Common myeloid progenitor, CD34-positive (primary cell): ENCODE measurements at regions not wholly inside any gene's neighbourhood (a gene's known extent, or its start where the extent isn't known, plus 50 kb on each side); places are given as distances from the start of the nearest gene placed in this dataset.

Experiments used
- CTCF ChIA-PET: fragments of 350-600 bp; sonication (Branson Sonifier 250); formaldehyde crosslinking; loops from one replicate; lab custom pipeline; 2021; ENCODE audit warnings: antibody characterized with exemption; lab: Charles Lee
- POLR2A ChIA-PET: fragments of 350-600 bp; sonication (Branson Sonifier 250); formaldehyde crosslinking; loops from one replicate; lab custom pipeline; 2021; ENCODE audit warnings: antibody characterized with exemption; lab: Charles Lee
- DNase-seq, 3 donors: peaks; one replicate each; pipeline versions ENCODE4 v3.0.0 to v3.0.0-alpha.2; 2013
- H3K27ac ChIP-seq, 2 experiments: 1 replicate in 1 of 2; 2 replicates in 1 of 2; pipeline ENCODE4 v1.7.0; 2013; ENCODE audit warnings: inconsistent platforms in 2 of 2, low read length in 2 of 2, mild to moderate bottlenecking in 2 of 2, low read depth in 1 of 2, moderate library complexity in 1 of 2; ENCODE audit not compliant: severe bottlenecking in 2 of 2, insufficient read depth in 1 of 2, poor library complexity in 1 of 2
- H3K27me3 ChIP-seq, 5 experiments: replicated peaks in 2 of 5; 1 replicate in 3 of 5; 2 replicates in 2 of 5; pipeline versions ENCODE4 v1.6.1 to v1.7.0; 2013; ENCODE audit warnings: low read length in 4 of 5, mild to moderate bottlenecking in 2 of 5, moderate library complexity in 2 of 5, inconsistent platforms in 1 of 5; ENCODE audit not compliant: insufficient read depth in 5 of 5, control insufficient read depth in 4 of 5
- H3K36me3 ChIP-seq, 4 experiments: 1 replicate in 2 of 4; 2 replicates in 2 of 4; pipeline versions ENCODE4 v1.6.1 to v1.7.0; 2013; ENCODE audit warnings: low read length in 3 of 4, control low read depth in 1 of 4, mild to moderate bottlenecking in 1 of 4; ENCODE audit not compliant: control insufficient read depth in 4 of 4, insufficient read depth in 4 of 4
- H3K4me1 ChIP-seq, 4 experiments: 1 replicate in 3 of 4; 2 replicates in 1 of 4; pipeline versions ENCODE4 v1.6.1 to v1.7.1; 2013; ENCODE audit warnings: low read length in 3 of 4, mild to moderate bottlenecking in 3 of 4, control low read depth in 1 of 4, inconsistent platforms in 1 of 4, moderate library complexity in 1 of 4; ENCODE audit not compliant: control insufficient read depth in 4 of 4, insufficient read depth in 4 of 4; ENCODE audit errors: control extremely low read depth in 1 of 4
- H3K4me3 ChIP-seq, 7 experiments: 1 replicate in 4 of 7; 2 replicates in 3 of 7; pipeline versions ENCODE4 v1.5.1 to v1.7.0; 2013; ENCODE audit warnings: mild to moderate bottlenecking in 7 of 7, low read length in 6 of 7, moderate library complexity in 6 of 7, inconsistent platforms in 2 of 7, low read depth in 2 of 7, control low read depth in 1 of 7; ENCODE audit not compliant: insufficient read depth in 4 of 7, control insufficient read depth in 1 of 7; ENCODE audit errors: extremely low read depth in 1 of 7
- H3K9me3 ChIP-seq, 5 experiments: 1 replicate in 4 of 5; 2 replicates in 1 of 5; pipeline versions ENCODE4 v1.6.1 to v1.7.1; 2013; ENCODE audit warnings: low read length in 4 of 5, mild to moderate bottlenecking in 2 of 5, inconsistent platforms in 1 of 5, low read depth in 1 of 5, moderate library complexity in 1 of 5; ENCODE audit not compliant: control insufficient read depth in 4 of 5, insufficient read depth in 2 of 5; ENCODE audit errors: control extremely low read depth in 1 of 5
- WGBS: methylation state at CpG from one replicate; pipeline ENCODE4 v1.1.5; 2013; ENCODE audit not compliant: insufficient coverage; 5-methylcytosine and 5-hydroxymethylcytosine counted together

DNA sequence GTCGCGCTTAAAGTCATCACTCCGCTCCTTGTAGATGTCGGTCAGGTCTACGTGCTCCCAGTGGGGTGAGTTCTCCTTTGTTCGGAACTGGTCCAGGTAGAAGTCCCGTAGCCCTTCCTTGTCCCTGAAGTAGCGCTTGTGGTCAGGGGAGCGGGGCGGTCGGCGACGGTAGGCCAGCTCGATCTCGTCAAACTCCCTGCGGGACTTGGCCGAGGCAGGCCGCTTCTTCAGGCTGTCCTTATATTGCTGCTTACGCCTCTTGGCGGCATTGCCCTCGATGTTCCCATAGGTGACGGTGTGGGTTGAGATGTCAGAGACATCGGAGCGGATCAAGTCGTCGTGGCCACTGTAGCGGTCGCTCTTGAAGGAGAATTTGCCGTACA is 367.2 kb downstream of the EMP1 start:
- POLR2A ChIA-PET = no interaction called here
- H3K4me1 ChIP-seq = no peaks in the 10 kb centered on the region
- CTCF ChIA-PET = no interaction called here
- over 99% methylated on average over 29 of the region's 29 CpGs for whole genome bisulfite sequencing
- H3K36me3 ChIP-seq = no peaks in the 10 kb centered on the region
- DNase-seq = no peak
- peaks cover 0 to 2% (median 0%) of the 10 kb centered on the region in 5 experiments for H3K9me3 ChIP-seq
- H3K4me3 ChIP-seq = no peak overlapping the region
- H3K27ac ChIP-seq = no peak overlapping the region
- peaks cover 0 to 8% (median 0%) of the 10 kb centered on the region in 5 experiments for H3K27me3 ChIP-seq

GRCh38 chr12:13562915-13563742 is 366.6 kb downstream of the EMP1 start:
- no peak overlapping the region for H3K4me3 ChIP-seq
- H3K27ac ChIP-seq = no peak overlapping the region
- H3K36me3 ChIP-seq = no peaks in the 10 kb centered on the region
- 97% methylated on average over 52 of the region's 53 CpGs for WGBS
- ChIA-PET POLR2A (no interaction called here), CTCF (no interaction called here)
- H3K27me3 ChIP-seq = peaks cover 0 to 8% (median 0%) of the 10 kb centered on the region in 5 experiments
- no peaks in the 10 kb centered on the region for H3K4me1 ChIP-seq
- DNase-seq = no peak
- H3K9me3 ChIP-seq = peaks cover 0 to 2% (median 0%) of the 10 kb centered on the region in 5 experiments

- H3K27me3 ChIP-seq = peaks cover 0 to 6% (median 0%) of the 10 kb centered on the region in 5 experiments
- peaks cover 0 to 2% (median 0%) of the 10 kb centered on the region in 5 experiments for H3K9me3 ChIP-seq
- no peak overlapping the region for H3K27ac ChIP-seq
- H3K4me3 ChIP-seq = no peak overlapping the region
- 94% methylated on average over 4 of the region's 4 CpGs for WGBS
- no peaks in the 10 kb centered on the region for H3K36me3 ChIP-seq
- CTCF ChIA-PET = no interaction called here
- no peaks in the 10 kb centered on the region for H3K4me1 ChIP-seq
- POLR2A ChIA-PET = no interaction called here
- DNase-seq = no peak
Observed at GRCh38 chr12:13561923-13562322, 365.4 kb downstream of the EMP1 start.

GRCh38 chr12:13559318-13559978 is 362.9 kb downstream of the EMP1 start:
- Histone ChIP-seq H3K36me3 (no peaks in the 10 kb centered on the region), H3K27me3 (peaks cover 0 to 3% (median 0%) of the 10 kb centered on the region in 5 experiments), H3K4me1 (no peaks in the 10 kb centered on the region), H3K4me3 (no peak overlapping the region), H3K9me3 (peaks cover 0 to 2% (median 0%) of the 10 kb centered on the region in 5 experiments), H3K27ac (no peak overlapping the region)
- WGBS = 86% methylated on average over 7 of the region's 8 CpGs
- no peak for DNase-seq
- POLR2A ChIA-PET = no interaction called here
- CTCF ChIA-PET = no interaction called here

- CTCF ChIA-PET = interaction anchor here (1.3 kb wide), 1 partner anchor 18 kb away, joined by 4 read pairs; no protein-coding TSS in a partner anchor
- no peaks in the 10 kb centered on the region for H3K4me1 ChIP-seq
- WGBS = 94% methylated on average over 4 of the region's 4 CpGs
- H3K9me3 ChIP-seq = no peaks in the 10 kb centered on the region
- no peak for DNase-seq
- no peak overlapping the region for H3K27ac ChIP-seq
- no peaks in the 10 kb centered on the region for H3K36me3 ChIP-seq
- H3K4me3 ChIP-seq = no peak overlapping the region
- peaks cover 0 to 3% (median 0%) of the 10 kb centered on the region in 5 experiments for H3K27me3 ChIP-seq
- POLR2A ChIA-PET = no interaction called here
Observed at GRCh38 chr12:13552830-13553229, 356.3 kb downstream of the EMP1 start.

DNA sequence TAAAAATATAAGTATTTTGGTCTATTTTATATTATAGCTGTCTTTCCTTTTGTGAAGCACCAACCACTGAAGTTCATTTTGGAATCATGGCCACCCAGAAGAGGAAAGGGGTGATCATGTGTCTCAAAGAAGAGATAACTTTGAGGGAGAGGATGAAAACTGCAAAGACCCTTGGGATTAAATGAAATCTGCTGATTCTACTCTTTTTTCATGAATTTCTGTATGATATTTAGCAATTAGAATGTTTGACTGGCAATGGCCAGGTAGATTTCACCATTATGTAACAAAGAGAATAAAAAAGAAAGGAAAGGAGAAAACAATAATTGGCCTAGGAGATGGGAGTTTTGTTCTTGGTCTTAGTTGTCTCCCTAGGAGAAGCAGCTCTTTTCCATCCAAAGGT is 350.8 kb downstream of the EMP1 start:
- Histone ChIP-seq H3K9me3 (no peaks in the 10 kb centered on the region), H3K27ac (no peak overlapping the region), H3K4me1 (no peaks in the 10 kb centered on the region), H3K4me3 (no peak overlapping the region), H3K27me3 (peaks cover 0 to 4% (median 0%) of the 10 kb centered on the region in 5 experiments), H3K36me3 (no peaks in the 10 kb centered on the region)
- POLR2A ChIA-PET = no interaction called here
- no peak for DNase-seq
- CTCF ChIA-PET = no interaction called here

- 95% methylated on average over 3 of the region's 3 CpGs for WGBS
- Histone ChIP-seq H3K9me3 (no peaks in the 10 kb centered on the region), H3K27ac (no peak overlapping the region), H3K36me3 (no peaks in the 10 kb centered on the region), H3K4me1 (no peaks in the 10 kb centered on the region), H3K4me3 (no peak overlapping the region), H3K27me3 (peaks cover 0 to 4% (median 0%) of the 10 kb centered on the region in 5 experiments)
- ChIA-PET CTCF (interaction anchor here (1.0 kb wide), 1 partner anchor 12 kb away, joined by 3 read pairs; no protein-coding TSS in a partner anchor), POLR2A (no interaction called here)
- no peak for DNase-seq
Observed at GRCh38 chr12:13546231-13546630, 349.7 kb downstream of the EMP1 start.
